Hepatocyte (in vitro differentiated cells): ENCODE measurements at regions not wholly inside any gene's neighbourhood (a gene's known extent, or its start where the extent isn't known, plus 50 kb on each side); places are given as distances from the start of the nearest gene placed in this dataset.

ENCODE experiments used
- DNase-seq: peaks from one replicate; pipeline ENCODE4 v3.0.0-alpha.2; 2016; ENCODE audit warnings: low spot score
- H2AFZ ChIP-seq: fragments of 200-600 bp; sonication (generic); 2 replicates; pipeline ENCODE4 v1.6.0; 2016; ENCODE audit warnings: antibody characterized with exemption, mild to moderate bottlenecking
- H3K27ac ChIP-seq: fragments of 200-600 bp; sonication (generic); 2 replicates; pipeline ENCODE4 v1.5.1; 2016; ENCODE audit warnings: mild to moderate bottlenecking
- H3K27me3 ChIP-seq: fragments of 200-600 bp; sonication (generic); 2 replicates; pipeline ENCODE4 v1.6.1; 2016
- H3K36me3 ChIP-seq: fragments of 200-600 bp; sonication (generic); replicated peaks from 2 replicates; pipeline ENCODE4 v1.5.1; 2016; ENCODE audit warnings: low read depth; ENCODE audit not compliant: insufficient read depth
- H3K4me1 ChIP-seq: fragments of 200-600 bp; sonication (generic); 2 replicates; pipeline ENCODE4 v1.5.1; 2016; ENCODE audit warnings: mild to moderate bottlenecking, moderate library complexity; ENCODE audit not compliant: insufficient read depth
- H3K4me2 ChIP-seq: fragments of 200-600 bp; sonication (generic); 2 replicates; pipeline ENCODE4 v1.6.0; 2016
- H3K4me3 ChIP-seq: fragments of 200-600 bp; sonication (generic); 2 replicates; pipeline ENCODE4 v1.5.1; 2016; ENCODE audit warnings: mild to moderate bottlenecking
- H3K79me2 ChIP-seq: fragments of 200-600 bp; sonication (generic); 2 replicates; pipeline ENCODE4 v1.6.0; 2017; ENCODE audit warnings: mild to moderate bottlenecking
- H3K9me2 ChIP-seq: fragments of 200-600 bp; sonication (generic); replicated peaks from 2 replicates; pipeline ENCODE4 v1.6.0; 2017; ENCODE audit warnings: mild to moderate bottlenecking; ENCODE audit not compliant: insufficient read depth
- H3K9me3 ChIP-seq: fragments of 200-600 bp; sonication (generic); 2 replicates; pipeline ENCODE4 v1.5.1; 2016; ENCODE audit warnings: low read depth, mild to moderate bottlenecking
- H4K20me1 ChIP-seq: fragments of 200-600 bp; sonication (generic); 2 replicates; pipeline ENCODE4 v1.6.0; 2016; ENCODE audit warnings: mild to moderate bottlenecking; ENCODE audit not compliant: insufficient read depth, poor library complexity, severe bottlenecking
- CTCF ChIP-seq: fragments of 200-600 bp; sonication (generic); IDR thresholded peaks from 2 replicates; pipeline ENCODE4 v1.5.1; 2016; ENCODE audit warnings: antibody characterized with exemption, mild to moderate bottlenecking; ENCODE audit not compliant: poor library complexity
- EZH2 ChIP-seq: fragments of 200-600 bp; sonication (generic); IDR thresholded peaks from 2 replicates; pipeline ENCODE4 v1.6.1; 2016; ENCODE audit warnings: antibody characterized with exemption, mild to moderate bottlenecking, borderline replicate concordance
- EZH2phosphoT487 ChIP-seq: fragments of 200-600 bp; sonication (generic); IDR thresholded peaks from one replicate; pipeline ENCODE4 v1.6.1; 2018; ENCODE audit warnings: antibody characterized with exemption, mild to moderate bottlenecking, low read depth, moderate library complexity; ENCODE audit not compliant: unreplicated experiment, severe bottlenecking
- WGBS: methylation state at CpG from one replicate; pipeline ENCODE4 v1.1.6; 2016; ENCODE audit warnings: low lambda C conversion rate; ENCODE audit errors: missing lambda C conversion rate; 5-methylcytosine and 5-hydroxymethylcytosine counted together

GRCh38 chr2:144310484-144310883 lies 209.4 kb downstream of the ZEB2 start:
- H4K20me1 ChIP-seq = no peaks in the 10 kb centered on the region
- H3K79me2 ChIP-seq = peaks cover 5% of the 10 kb centered on the region
- no peaks in the 10 kb centered on the region for H3K27me3 ChIP-seq
- H3K27ac ChIP-seq = no peak overlapping the region
- no peaks in the 10 kb centered on the region for H3K9me2 ChIP-seq
- no peak overlapping the region for H3K4me3 ChIP-seq
- no peaks in the 10 kb centered on the region for H3K36me3 ChIP-seq
- DNase-seq = no peak
- no peak overlapping the region for H3K4me2 ChIP-seq
- 82% methylated on average over 2 of the region's 2 CpGs for WGBS
- no peak overlapping the region for H2AFZ ChIP-seq
- H3K9me3 ChIP-seq = no peaks in the 10 kb centered on the region
- TF ChIP-seq EZH2phosphoT487 = no peak
- TF ChIP-seq CTCF = no peak
- no peak for TF ChIP-seq EZH2
- no peaks in the 10 kb centered on the region for H3K4me1 ChIP-seq

- H3K27ac ChIP-seq = no peak overlapping the region
- H3K9me2 ChIP-seq = no peaks in the 10 kb centered on the region
- H3K27me3 ChIP-seq = no peaks in the 10 kb centered on the region
- no peak overlapping the region for H3K4me2 ChIP-seq
- no peaks in the 10 kb centered on the region for H3K9me3 ChIP-seq
- TF ChIP-seq CTCF = no peak
- no peak for TF ChIP-seq EZH2
- no peak for TF ChIP-seq EZH2phosphoT487
- no peaks in the 10 kb centered on the region for H4K20me1 ChIP-seq
- no peaks in the 10 kb centered on the region for H3K4me1 ChIP-seq
- no peak for DNase-seq
- no peaks in the 10 kb centered on the region for H3K36me3 ChIP-seq
- H2AFZ ChIP-seq = no peak overlapping the region
- no peak overlapping the region for H3K4me3 ChIP-seq
- H3K79me2 ChIP-seq = peaks cover 8% of the 10 kb centered on the region
- 97% methylated on average over 2 of the region's 2 CpGs for WGBS
Measured at GRCh38 chr2:144307711-144308110, 212.2 kb downstream of the ZEB2 start.

- no peak for TF ChIP-seq CTCF
- no peak for TF ChIP-seq EZH2phosphoT487
- TF ChIP-seq EZH2 = no peak
- Histone ChIP-seq H3K4me1 (no peaks in the 10 kb centered on the region), H2AFZ (no peak overlapping the region), H3K4me3 (no peak overlapping the region), H3K4me2 (no peak overlapping the region), H3K9me3 (no peaks in the 10 kb centered on the region), H3K9me2 (no peaks in the 10 kb centered on the region), H3K79me2 (peaks cover 13% of the 10 kb centered on the region), H3K27me3 (no peaks in the 10 kb centered on the region), H4K20me1 (no peaks in the 10 kb centered on the region), H3K36me3 (no peaks in the 10 kb centered on the region), H3K27ac (no peak overlapping the region)
- DNase-seq = no peak
- WGBS = 93% methylated on average over 1 of the region's 1 CpG
Measured at GRCh38 chr2:144304202-144304601, 215.7 kb downstream of the ZEB2 start.

GRCh38 chr2:144300632-144301031 lies 219.3 kb downstream of the ZEB2 start:
- H3K4me1 ChIP-seq = no peaks in the 10 kb centered on the region
- no peak overlapping the region for H3K27ac ChIP-seq
- no peaks in the 10 kb centered on the region for H3K9me2 ChIP-seq
- H3K79me2 ChIP-seq = peaks cover 11% of the 10 kb centered on the region
- no peaks in the 10 kb centered on the region for H3K36me3 ChIP-seq
- no peak overlapping the region for H3K4me3 ChIP-seq
- no peak overlapping the region for H3K4me2 ChIP-seq
- no peak for DNase-seq
- WGBS = 77% methylated on average over 2 of the region's 2 CpGs
- H3K27me3 ChIP-seq = no peaks in the 10 kb centered on the region
- TF ChIP-seq EZH2phosphoT487 = no peak
- no peak overlapping the region for H2AFZ ChIP-seq
- no peaks in the 10 kb centered on the region for H3K9me3 ChIP-seq
- H4K20me1 ChIP-seq = no peaks in the 10 kb centered on the region
